Neural progenitor cell (in vitro differentiated cells): ENCODE measurements at regions not wholly inside any gene's neighbourhood (a gene's known extent, or its start where the extent isn't known, plus 50 kb on each side); places are given as distances from the start of the nearest gene placed in this dataset.

Experiments used
- CTCF ChIP-seq: fragments of 200-600 bp; sonication (generic); IDR thresholded peaks from 2 replicates; pipeline ENCODE4 v1.5.1; 2017; ENCODE audit warnings: antibody characterized with exemption, mild to moderate bottlenecking
- EZH2 ChIP-seq: fragments of 200-600 bp; sonication (generic); IDR thresholded peaks from 2 replicates; pipeline ENCODE4 v1.6.1; 2017; ENCODE audit warnings: antibody characterized with exemption, mild to moderate bottlenecking, moderate library complexity

- no peak for TF ChIP-seq CTCF
- TF ChIP-seq EZH2: no peak
Measured at GRCh38 chr5:34591723-34592122, 64.4 kb upstream of the RAI14 start.
